HEK293T (cell line): ENCODE measurements at regions not wholly inside any gene's neighbourhood (a gene's known extent, or its start where the extent isn't known, plus 50 kb on each side); places are given as distances from the start of the nearest gene placed in this dataset.

Experiments
- ARNT ChIP-seq: fragments of 450-650 bp; IDR thresholded peaks from 2 replicates; pipeline ENCODE4 v1.6.1; 2017; ENCODE audit warnings: mild to moderate bottlenecking
- ELF4 ChIP-seq: fragments of 450-650 bp; IDR thresholded peaks from 2 replicates; pipeline ENCODE4 v1.6.1; 2017; ENCODE audit warnings: antibody characterized with exemption
- FOXA1 ChIP-seq: fragments of 450-650 bp; IDR thresholded peaks from 2 replicates; pipeline ENCODE4 v1.6.1; 2016; ENCODE audit warnings: mild to moderate bottlenecking
- FOXM1 ChIP-seq: fragments of 450-650 bp; IDR thresholded peaks from 2 replicates; pipeline ENCODE4 v1.6.1; 2017; ENCODE audit warnings: mild to moderate bottlenecking, borderline replicate concordance
- SP1 ChIP-seq: fragments of 450-650 bp; IDR thresholded peaks from 2 replicates; pipeline ENCODE4 v1.6.1; 2017
- SUZ12 ChIP-seq: fragments of 450-650 bp; IDR thresholded peaks from 2 replicates; pipeline ENCODE4 v1.6.1; 2016; ENCODE audit warnings: mild to moderate bottlenecking
- ZNF384 ChIP-seq: fragments of 450-650 bp; IDR thresholded peaks from 2 replicates; pipeline ENCODE4 v1.6.1; 2016

DNA sequence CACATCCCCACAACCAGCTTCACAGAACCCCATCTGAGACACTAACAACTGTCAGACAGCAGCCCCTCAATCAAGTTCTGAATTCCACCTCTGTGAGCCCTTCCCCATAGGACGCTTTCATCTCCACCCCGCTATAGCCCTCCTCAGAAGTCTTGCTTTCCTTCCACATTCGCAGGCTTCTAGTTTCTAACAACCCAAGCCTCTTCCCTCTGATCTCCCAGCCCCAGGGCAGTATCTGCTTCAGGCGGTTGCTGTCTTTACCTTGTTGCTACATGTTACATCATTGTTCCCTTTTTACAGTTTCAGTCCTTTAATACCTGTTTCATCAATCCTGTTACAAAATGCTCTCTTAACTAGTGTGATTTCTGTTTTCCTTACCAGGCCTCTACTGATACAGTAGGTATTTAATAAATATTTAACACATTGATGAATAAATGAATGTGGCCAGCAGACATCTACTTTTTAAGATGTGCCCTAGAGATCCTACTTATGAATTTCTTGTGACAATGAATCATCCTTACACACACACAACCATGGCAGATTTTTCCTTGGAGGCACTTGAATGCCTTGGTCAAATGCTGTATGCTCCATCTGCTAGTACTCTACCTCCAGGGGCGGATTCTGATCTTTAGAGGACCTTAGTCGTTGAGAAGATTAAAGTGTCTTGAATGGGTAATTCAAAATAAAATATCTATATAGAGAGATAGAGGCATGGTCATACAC, 164.7 kb upstream of the SLIT2 start:
- TF ChIP-seq SUZ12 (no peak), ZNF384 (no peak), FOXA1 (no peak), ARNT (no peak), FOXM1 (no peak), SP1 (no peak), ELF4 (no peak)
